ENCODE measurements at regions not wholly inside any gene's neighbourhood (a gene's known extent, or its start where the extent isn't known, plus 50 kb on each side); places are given as distances from the start of the nearest gene placed in this dataset.

- TF ChIP-seq ZNF462 (CRISPR knock-in tag; IDR thresholded peaks at IDR 0.05) (no peak), NANOG (IDR thresholded peaks at IDR 0.05; ENCODE audit: borderline replicate concordance) (no peak), REST (IDR thresholded peaks at IDR 0.05; ENCODE audit: unreplicated experiment) (no peak), CTCF (conservative IDR thresholded peaks at IDR 0.05; ENCODE audit: low read depth in 2 of 2) (no peak), POLR2AphosphoS5 (IDR thresholded peaks at IDR 0.05; ENCODE audit: low read depth) (no peak), STAT1 (IDR thresholded peaks at IDR 0.05; ENCODE audit: unreplicated experiment) (no peak), ZNF114 (CRISPR knock-in tag; IDR thresholded peaks at IDR 0.05) (no peak)
These were observed 309.5 kb downstream of the OSTF1 start (continued) for GRCh38 chr9:75397836-75398235.
